ENCODE measurements at regions not wholly inside any gene's neighbourhood (a gene's known extent, or its start where the extent isn't known, plus 50 kb on each side); places are given as distances from the start of the nearest gene placed in this dataset.

DNA sequence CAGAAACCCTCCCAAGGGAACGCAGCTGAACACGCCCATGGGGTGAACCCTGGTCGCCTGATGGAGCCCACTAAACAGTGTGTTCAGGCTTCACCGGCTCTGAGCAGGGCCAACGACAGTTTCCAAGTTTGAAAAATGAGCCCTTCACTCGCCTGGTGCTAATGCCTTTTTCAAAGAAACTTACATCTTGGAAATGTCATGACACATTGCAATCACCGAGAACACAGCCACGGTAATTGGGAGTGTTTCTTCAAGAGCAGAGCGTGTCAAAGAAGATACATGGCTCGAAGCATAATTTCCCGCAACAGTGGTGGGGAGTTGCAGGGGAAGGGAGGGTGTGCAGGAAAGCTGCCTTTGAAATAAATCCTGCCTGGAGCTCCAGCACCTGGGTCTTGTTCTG is 463.2 kb downstream of the TMEM114 start:
- Histone ChIP-seq H4K91ac (replicated peaks; ENCODE audit: insufficient read length, low read length) (no peak overlapping the region), H3K4me1 (replicated peaks in 1 of 4; ENCODE audit: control insufficient read depth in 3 of 4, insufficient read depth in 4 of 4, low read length in 3 of 4) (no peaks in the 10 kb centered on the region), H3K4me2 (ENCODE audit: insufficient read depth in 1 of 2, low read depth in 2 of 2, low read length in 2 of 2) (no peak overlapping the region), H3K14ac (ENCODE audit: insufficient read length) (no peak overlapping the region), H3K27me3 (replicated peaks in 1 of 4; ENCODE audit: control insufficient read depth in 3 of 4, extremely low read depth in 1 of 4, insufficient read depth in 3 of 4, low read length in 3 of 4) (no peaks in the 10 kb centered on the region), H2AK5ac (ENCODE audit: low read depth, low read length) (no peak overlapping the region), H2BK5ac (ENCODE audit: low read depth, low read length) (no peak overlapping the region), H2AFZ (ENCODE audit: low read length) (no peak overlapping the region), H3K56ac (replicated peaks; ENCODE audit: insufficient read length, low read depth, low read length) (no peak overlapping the region), H2BK15ac (ENCODE audit: low read length) (no peak overlapping the region), H4K5ac (ENCODE audit: insufficient read length, low read depth, low read length) (no peak overlapping the region), H2BK20ac (ENCODE audit: low read length) (no peak overlapping the region), H3K18ac (ENCODE audit: extremely low read depth, low read length) (no peak overlapping the region), H3K23me2 (ENCODE audit: low read depth, low read length) (no peaks in the 10 kb centered on the region), H3K9ac (replicated peaks in 1 of 4; ENCODE audit: extremely low read depth in 1 of 4, low read depth in 3 of 4, low read length in 3 of 4) (no peak overlapping the region), H2BK120ac (replicated peaks; ENCODE audit: low read depth, low read length) (no peak overlapping the region), H4K20me1 (replicated peaks in 1 of 2; ENCODE audit: control insufficient read depth in 1 of 2, insufficient read depth in 2 of 2, low read length in 2 of 2) (no peaks in the 10 kb centered on the region), H3K36me3 (ENCODE audit: control insufficient read depth in 2 of 4, insufficient read depth in 4 of 4, low read length in 3 of 4) (no peaks in the 10 kb centered on the region), H4K8ac (ENCODE audit: extremely low read depth, insufficient read depth, low read length) (peak overlapping the region; percentile 36; the same call in 1 of the 2 replicates), H3K23ac (ENCODE audit: insufficient read length) (no peak overlapping the region), H3K27ac (ENCODE audit: low read depth, low read length) (no peak overlapping the region), H2BK12ac (ENCODE audit: low read depth, low read length) (no peak overlapping the region), H3K4me3 (ENCODE audit: extremely low read depth in 1 of 4, insufficient read depth in 2 of 4, low read depth in 3 of 4, low read length in 4 of 4) (no peak overlapping the region), H3K4ac (replicated peaks; ENCODE audit: insufficient read length, low read depth, low read length) (no peak overlapping the region), H3K9me3 (ENCODE audit: insufficient read depth in 2 of 2, low read depth in 1 of 2, low read length in 1 of 2) (peaks cover 3 to 7% of the 10 kb centered on the region in 2 experiments; a peak in 1 of 4 replicates), H3K79me1 (ENCODE audit: low read depth, low read length) (no peaks in the 10 kb centered on the region), H3K79me2 (ENCODE audit: control insufficient read depth in 1 of 2, insufficient read depth in 2 of 2, low read length in 2 of 2) (no peaks in the 10 kb centered on the region)
- CTCF ChIA-PET (ENCODE audit: partially characterized antibody): no interaction called here
- DNase-seq (ENCODE audit: low read depth in 1 of 2, low spot score in 2 of 2): no peak
- FAIRE-seq: no peak
- WGBS, 2 experiments (ENCODE audit: extremely low coverage in 1 of 2, insufficient coverage in 1 of 2, insufficient read length in 1 of 2, insufficient replicate concordance in 2 of 2, low coverage in 1 of 2, low lambda C conversion rate in 2 of 2, missing lambda C conversion rate in 1 of 2): 93% methylated on average over 11 of the region's 11 CpGs; no CpG with 5 or more reads in 1 of the 2 experiments
- POLR2A ChIA-PET (ENCODE audit: partially characterized antibody): no interaction called here
- TF ChIP-seq CHD1 (IDR thresholded peaks at IDR 0.05; ENCODE audit: low read depth, low read length): no peak
- TF ChIP-seq ATF3 (IDR thresholded peaks at IDR 0.05; ENCODE audit: insufficient read depth, low read depth, low read length): no peak
- no peak for TF ChIP-seq SAP30 (IDR thresholded peaks at IDR 0.05; ENCODE audit: insufficient read depth, insufficient replicate concordance, low read length)
- TF ChIP-seq RAD21 (IDR thresholded peaks at IDR 0.05 in 1 of 2, conservative IDR thresholded peaks at IDR 0.05 in 1 of 2; ENCODE audit: low read depth in 2 of 2, low read length in 2 of 2): no peak
- no peak for TF ChIP-seq USF2 (IDR thresholded peaks at IDR 0.05; ENCODE audit: low read length)
